Testis (tissue), 2 donors: ENCODE measurements at regions not wholly inside any gene's neighbourhood (a gene's known extent, or its start where the extent isn't known, plus 50 kb on each side); places are given as distances from the start of the nearest gene placed in this dataset.

Experiments used
- CTCF ChIP-seq, 3 experiments: fragments of 450-650 bp in 2 of 3; fragments of 200-600 bp in 1 of 3; sonication (generic) in 1 of 3; IDR thresholded peaks; one replicate each; pipeline ENCODE4 v1.5.1; 2016 to 2019; ENCODE audit warnings: antibody characterized with exemption in 3 of 3, mild to moderate bottlenecking in 2 of 3, moderate library complexity in 1 of 3
- POLR2A ChIP-seq: fragments of 450-650 bp; IDR thresholded peaks from one replicate; pipeline ENCODE4 v1.6.1; 2017; ENCODE audit warnings: antibody characterized with exemption, mild to moderate bottlenecking, moderate library complexity

DNA sequence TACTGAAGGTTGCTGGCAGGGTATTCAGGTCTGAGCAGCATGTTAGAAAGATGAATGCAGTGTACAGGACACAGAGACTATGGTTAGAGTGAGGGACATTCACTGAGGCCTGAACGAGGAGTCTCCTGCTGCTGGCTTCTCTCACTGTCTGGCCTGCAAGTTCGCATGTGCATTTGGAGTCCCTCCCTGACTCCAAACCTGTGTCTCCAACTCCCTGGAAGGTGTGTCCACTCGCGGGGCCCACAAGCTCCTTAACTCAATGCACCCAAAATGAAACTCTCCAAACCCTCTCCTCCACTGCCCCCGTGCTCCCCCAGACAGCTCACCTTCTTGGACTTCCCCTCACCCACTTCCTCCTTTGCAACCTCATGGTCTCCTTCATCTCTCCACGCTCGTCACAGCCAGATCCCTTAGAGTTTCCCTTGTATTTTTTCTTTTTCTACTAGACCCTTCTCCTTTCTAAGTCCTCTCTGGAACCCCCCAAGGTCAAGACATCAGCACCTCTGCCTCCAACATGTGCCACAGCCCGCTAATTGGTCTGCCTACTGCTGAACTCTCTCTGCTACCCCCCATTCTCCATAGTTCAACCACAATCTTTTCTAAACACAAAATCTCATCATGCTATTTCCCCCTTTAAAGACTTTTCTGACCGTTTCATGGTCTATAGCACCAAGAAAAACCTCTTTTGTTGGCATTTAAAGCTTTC is 58.3 kb downstream of the HES1 start:
- no peak for TF ChIP-seq CTCF (IDR thresholded peaks at IDR 0.05)
- TF ChIP-seq POLR2A = no peak
